ENCODE measurements at regions not wholly inside any gene's neighbourhood (a gene's known extent, or its start where the extent isn't known, plus 50 kb on each side); places are given as distances from the start of the nearest gene placed in this dataset.

DNA sequence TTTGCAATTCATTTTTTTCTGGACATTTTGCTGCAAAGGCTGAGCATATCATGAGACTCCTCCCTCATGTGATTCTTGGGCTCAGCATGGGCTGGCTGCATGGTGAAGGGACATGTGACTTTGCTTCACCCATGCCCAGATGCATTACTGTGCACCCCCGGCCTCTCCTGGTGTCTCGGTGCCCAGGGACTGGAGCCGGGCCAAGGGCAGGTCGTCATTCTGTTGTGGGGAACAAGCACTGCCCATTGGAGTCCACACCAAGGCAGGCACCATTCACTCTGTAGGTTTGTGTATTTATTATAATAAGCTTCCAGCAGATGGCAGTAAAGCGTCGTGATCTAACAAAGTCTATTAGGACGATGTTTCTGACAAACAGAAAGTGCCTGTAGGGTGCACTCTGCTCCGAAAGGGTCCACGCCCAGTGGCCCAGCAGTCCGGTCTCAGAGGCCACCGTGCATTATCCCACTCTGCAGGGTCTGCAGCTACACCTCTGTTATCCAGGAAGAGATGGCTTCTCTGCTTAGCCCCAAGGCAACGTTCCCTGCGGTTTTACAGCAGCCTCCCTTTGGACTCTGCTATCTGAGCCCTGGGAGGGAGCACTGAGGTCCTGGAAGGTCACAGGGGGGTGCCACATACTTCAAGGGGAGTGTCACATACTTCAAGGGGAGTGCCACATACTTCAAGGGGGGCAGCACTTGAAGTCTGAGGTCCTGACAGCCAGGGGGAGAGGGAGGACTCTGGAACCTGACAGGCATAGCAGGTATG lies 219.6 kb downstream of the TSN start (continued):
- TF ChIP-seq, protein P1, sequence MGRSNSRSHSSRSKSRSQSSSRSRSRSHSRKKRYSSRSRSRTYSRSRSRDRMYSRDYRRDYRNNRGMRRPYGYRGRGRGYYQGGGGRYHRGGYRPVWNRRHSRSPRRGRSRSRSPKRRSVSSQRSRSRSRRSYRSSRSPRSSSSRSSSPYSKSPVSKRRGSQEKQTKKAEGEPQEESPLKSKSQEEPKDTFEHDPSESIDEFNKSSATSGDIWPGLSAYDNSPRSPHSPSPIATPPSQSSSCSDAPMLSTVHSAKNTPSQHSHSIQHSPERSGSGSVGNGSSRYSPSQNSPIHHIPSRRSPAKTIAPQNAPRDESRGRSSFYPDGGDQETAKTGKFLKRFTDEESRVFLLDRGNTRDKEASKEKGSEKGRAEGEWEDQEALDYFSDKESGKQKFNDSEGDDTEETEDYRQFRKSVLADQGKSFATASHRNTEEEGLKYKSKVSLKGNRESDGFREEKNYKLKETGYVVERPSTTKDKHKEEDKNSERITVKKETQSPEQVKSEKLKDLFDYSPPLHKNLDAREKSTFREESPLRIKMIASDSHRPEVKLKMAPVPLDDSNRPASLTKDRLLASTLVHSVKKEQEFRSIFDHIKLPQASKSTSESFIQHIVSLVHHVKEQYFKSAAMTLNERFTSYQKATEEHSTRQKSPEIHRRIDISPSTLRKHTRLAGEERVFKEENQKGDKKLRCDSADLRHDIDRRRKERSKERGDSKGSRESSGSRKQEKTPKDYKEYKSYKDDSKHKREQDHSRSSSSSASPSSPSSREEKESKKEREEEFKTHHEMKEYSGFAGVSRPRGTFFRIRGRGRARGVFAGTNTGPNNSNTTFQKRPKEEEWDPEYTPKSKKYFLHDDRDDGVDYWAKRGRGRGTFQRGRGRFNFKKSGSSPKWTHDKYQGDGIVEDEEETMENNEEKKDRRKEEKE (IDR thresholded peaks at IDR 0.05; ENCODE audit: borderline replicate concordance in 1 of 2, control insufficient read depth in 1 of 2, low read depth in 2 of 2, low read length in 1 of 2), result no peak
- TF ChIP-seq, protein P2, sequence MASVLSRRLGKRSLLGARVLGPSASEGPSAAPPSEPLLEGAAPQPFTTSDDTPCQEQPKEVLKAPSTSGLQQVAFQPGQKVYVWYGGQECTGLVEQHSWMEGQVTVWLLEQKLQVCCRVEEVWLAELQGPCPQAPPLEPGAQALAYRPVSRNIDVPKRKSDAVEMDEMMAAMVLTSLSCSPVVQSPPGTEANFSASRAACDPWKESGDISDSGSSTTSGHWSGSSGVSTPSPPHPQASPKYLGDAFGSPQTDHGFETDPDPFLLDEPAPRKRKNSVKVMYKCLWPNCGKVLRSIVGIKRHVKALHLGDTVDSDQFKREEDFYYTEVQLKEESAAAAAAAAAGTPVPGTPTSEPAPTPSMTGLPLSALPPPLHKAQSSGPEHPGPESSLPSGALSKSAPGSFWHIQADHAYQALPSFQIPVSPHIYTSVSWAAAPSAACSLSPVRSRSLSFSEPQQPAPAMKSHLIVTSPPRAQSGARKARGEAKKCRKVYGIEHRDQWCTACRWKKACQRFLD (CRISPR knock-in tag; IDR thresholded peaks at IDR 0.05), result no peak
- TF ChIP-seq TAF7 (tag; IDR thresholded peaks at IDR 0.05) (no peak), EP400 (IDR thresholded peaks at IDR 0.05) (no peak), HNRNPL (IDR thresholded peaks at IDR 0.05; ENCODE audit: low read depth, low read length) (no peak), PRPF4 (IDR thresholded peaks at IDR 0.05; ENCODE audit: insufficient read depth, low read depth, low read length, poor library complexity, severe bottlenecking) (no peak)
- TF ChIP-seq, protein P3, sequence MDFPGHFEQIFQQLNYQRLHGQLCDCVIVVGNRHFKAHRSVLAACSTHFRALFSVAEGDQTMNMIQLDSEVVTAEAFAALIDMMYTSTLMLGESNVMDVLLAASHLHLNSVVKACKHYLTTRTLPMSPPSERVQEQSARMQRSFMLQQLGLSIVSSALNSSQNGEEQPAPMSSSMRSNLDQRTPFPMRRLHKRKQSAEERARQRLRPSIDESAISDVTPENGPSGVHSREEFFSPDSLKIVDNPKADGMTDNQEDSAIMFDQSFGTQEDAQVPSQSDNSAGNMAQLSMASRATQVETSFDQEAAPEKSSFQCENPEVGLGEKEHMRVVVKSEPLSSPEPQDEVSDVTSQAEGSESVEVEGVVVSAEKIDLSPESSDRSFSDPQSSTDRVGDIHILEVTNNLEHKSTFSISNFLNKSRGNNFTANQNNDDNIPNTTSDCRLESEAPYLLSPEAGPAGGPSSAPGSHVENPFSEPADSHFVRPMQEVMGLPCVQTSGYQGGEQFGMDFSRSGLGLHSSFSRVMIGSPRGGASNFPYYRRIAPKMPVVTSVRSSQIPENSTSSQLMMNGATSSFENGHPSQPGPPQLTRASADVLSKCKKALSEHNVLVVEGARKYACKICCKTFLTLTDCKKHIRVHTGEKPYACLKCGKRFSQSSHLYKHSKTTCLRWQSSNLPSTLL (IDR thresholded peaks at IDR 0.05), result no peak
- TF ChIP-seq, protein P4, sequence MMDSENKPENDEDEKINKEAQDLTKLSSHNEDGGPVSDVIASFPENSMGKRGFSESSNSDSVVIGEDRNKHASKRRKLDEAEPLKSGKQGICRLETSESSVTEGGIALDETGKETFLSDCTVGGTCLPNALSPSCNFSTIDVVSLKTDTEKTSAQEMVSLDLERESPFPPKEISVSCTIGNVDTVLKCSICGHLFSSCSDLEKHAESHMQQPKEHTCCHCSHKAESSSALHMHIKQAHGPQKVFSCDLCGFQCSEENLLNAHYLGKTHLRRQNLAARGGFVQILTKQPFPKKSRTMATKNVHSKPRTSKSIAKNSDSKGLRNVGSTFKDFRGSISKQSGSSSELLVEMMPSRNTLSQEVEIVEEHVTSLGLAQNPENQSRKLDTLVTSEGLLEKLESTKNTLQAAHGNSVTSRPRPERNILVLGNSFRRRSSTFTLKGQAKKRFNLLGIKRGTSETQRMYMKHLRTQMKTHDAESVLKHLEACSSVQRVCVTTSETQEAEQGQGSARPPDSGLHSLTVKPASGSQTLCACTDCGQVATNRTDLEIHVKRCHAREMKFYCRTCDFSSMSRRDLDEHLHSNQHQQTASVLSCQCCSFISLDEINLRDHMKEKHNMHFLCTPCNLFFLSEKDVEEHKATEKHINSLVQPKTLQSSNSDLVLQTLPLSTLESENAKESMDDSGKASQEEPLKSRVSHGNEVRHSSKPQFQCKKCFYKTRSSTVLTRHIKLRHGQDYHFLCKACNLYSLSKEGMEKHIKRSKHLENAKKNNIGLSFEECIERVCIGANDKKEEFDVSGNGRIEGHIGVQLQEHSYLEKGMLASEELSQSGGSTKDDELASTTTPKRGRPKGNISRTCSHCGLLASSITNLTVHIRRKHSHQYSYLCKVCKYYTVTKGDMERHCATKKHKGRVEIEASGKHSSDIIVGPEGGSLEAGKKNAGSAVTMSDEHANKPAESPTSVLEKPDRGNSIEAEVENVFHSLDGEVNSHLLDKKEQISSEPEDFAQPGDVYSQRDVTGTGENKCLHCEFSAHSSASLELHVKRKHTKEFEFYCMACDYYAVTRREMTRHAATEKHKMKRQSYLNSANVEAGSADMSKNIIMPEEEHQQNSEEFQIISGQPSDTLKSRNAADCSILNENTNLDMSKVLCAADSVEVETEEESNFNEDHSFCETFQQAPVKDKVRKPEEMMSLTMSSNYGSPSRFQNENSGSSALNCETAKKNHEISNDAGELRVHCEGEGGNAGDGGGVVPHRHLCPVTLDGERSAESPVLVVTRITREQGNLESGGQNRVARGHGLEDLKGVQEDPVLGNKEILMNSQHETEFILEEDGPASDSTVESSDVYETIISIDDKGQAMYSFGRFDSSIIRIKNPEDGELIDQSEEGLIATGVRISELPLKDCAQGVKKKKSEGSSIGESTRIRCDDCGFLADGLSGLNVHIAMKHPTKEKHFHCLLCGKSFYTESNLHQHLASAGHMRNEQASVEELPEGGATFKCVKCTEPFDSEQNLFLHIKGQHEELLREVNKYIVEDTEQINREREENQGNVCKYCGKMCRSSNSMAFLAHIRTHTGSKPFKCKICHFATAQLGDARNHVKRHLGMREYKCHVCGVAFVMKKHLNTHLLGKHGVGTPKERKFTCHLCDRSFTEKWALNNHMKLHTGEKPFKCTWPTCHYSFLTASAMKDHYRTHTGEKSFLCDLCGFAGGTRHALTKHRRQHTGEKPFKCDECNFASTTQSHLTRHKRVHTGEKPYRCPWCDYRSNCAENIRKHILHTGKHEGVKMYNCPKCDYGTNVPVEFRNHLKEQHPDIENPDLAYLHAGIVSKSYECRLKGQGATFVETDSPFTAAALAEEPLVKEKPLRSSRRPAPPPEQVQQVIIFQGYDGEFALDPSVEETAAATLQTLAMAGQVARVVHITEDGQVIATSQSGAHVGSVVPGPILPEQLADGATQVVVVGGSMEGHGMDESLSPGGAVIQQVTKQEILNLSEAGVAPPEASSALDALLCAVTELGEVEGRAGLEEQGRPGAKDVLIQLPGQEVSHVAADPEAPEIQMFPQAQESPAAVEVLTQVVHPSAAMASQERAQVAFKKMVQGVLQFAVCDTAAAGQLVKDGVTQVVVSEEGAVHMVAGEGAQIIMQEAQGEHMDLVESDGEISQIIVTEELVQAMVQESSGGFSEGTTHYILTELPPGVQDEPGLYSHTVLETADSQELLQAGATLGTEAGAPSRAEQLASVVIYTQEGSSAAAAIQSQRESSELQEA (IDR thresholded peaks at IDR 0.05; ENCODE audit: low read depth), result no peak
